OCI-LY7 (cell line): ENCODE measurements at regions not wholly inside any gene's neighbourhood (a gene's known extent, or its start where the extent isn't known, plus 50 kb on each side); places are given as distances from the start of the nearest gene placed in this dataset.

Experiments used
- BruUV-seq: library from RNA; stranded (reverse); fragments of 400-500 nt; replicated peaks from 2 replicates; lab custom pipeline; 2021; lab: Mats Ljungman, UMichigan
- CTCF ChIA-PET: fragments of 300-600 bp; sonication (Branson Sonifier 250); formaldehyde crosslinking; loops from one replicate; lab custom pipeline; 2022; ENCODE audit warnings: antibody characterized with exemption; ENCODE audit not compliant: unreplicated experiment; lab: Charles Lee
- POLR2A ChIA-PET: fragments of 300-600 bp; sonication (Branson Sonifier 250); formaldehyde crosslinking; loops from one replicate; lab custom pipeline; 2022; ENCODE audit warnings: antibody characterized with exemption; lab: Charles Lee
- DNase-seq: peaks from one replicate; pipeline ENCODE4 v3.0.0-alpha.2; 2015; ENCODE audit warnings: low spot score
- H2AFZ ChIP-seq: fragments of 200-600 bp; sonication (generic), shearing (Covaris generic); 2 replicates; pipeline ENCODE4 v1.6.1; 2014; ENCODE audit warnings: mild to moderate bottlenecking, antibody characterized with exemption, low read length, moderate library complexity
- H3K27ac ChIP-seq: fragments of 200-600 bp; sonication (generic); 2 replicates; pipeline ENCODE4 v1.5.1; 2014; ENCODE audit warnings: mixed run types, low read depth, mild to moderate bottlenecking, moderate library complexity, low read length, inconsistent platforms; ENCODE audit not compliant: poor library complexity, severe bottlenecking
- H3K36me3 ChIP-seq: fragments of 200-600 bp; sonication (generic); 2 replicates; pipeline ENCODE4 v1.6.1; 2014; ENCODE audit warnings: mild to moderate bottlenecking, antibody characterized with exemption, low read length, moderate library complexity, mixed read lengths; ENCODE audit not compliant: insufficient read depth
- H3K4me1 ChIP-seq: fragments of 200-600 bp; sonication (generic); 2 replicates; pipeline ENCODE4 v1.5.1; 2014; ENCODE audit warnings: mild to moderate bottlenecking, low read length; ENCODE audit not compliant: insufficient read depth, poor library complexity, severe bottlenecking
- H3K4me2 ChIP-seq: fragments of 200-600 bp; sonication (generic); 2 replicates; pipeline ENCODE4 v1.6.1; 2014; ENCODE audit warnings: mild to moderate bottlenecking, low read length
- H3K4me3 ChIP-seq: fragments of 200-600 bp; sonication (generic); 2 replicates; pipeline ENCODE4 v1.5.1; 2014; ENCODE audit warnings: mild to moderate bottlenecking, low read depth, low read length; ENCODE audit not compliant: poor library complexity, severe bottlenecking
- H3K79me2 ChIP-seq: fragments of 200-600 bp; sonication (generic); 2 replicates; pipeline ENCODE4 v1.6.1; 2016; ENCODE audit warnings: low read depth, mild to moderate bottlenecking, low read length, moderate library complexity, mixed read lengths; ENCODE audit not compliant: insufficient read depth
- H3K9me2 ChIP-seq: fragments of 200-600 bp; sonication (generic); 2 replicates; pipeline ENCODE4 v1.6.1; 2016; ENCODE audit warnings: mild to moderate bottlenecking, low read length, mixed read lengths; ENCODE audit not compliant: insufficient read depth
- H3K9me3 ChIP-seq: fragments of 200-600 bp; sonication (generic); 2 replicates; pipeline ENCODE4 v1.6.1; 2014; ENCODE audit warnings: mild to moderate bottlenecking, mixed run types, low read length, mixed read lengths
- H4K20me1 ChIP-seq: fragments of 200-600 bp; sonication (generic); 2 replicates; pipeline ENCODE4 v1.6.1; 2014; ENCODE audit warnings: mild to moderate bottlenecking, antibody characterized with exemption, low read length, moderate library complexity, mixed read lengths; ENCODE audit not compliant: insufficient read depth
- CTCF ChIP-seq: fragments of 200-600 bp; sonication (generic); conservative IDR thresholded peaks from 2 replicates; pipeline ENCODE4 v1.5.1; 2014; ENCODE audit warnings: mild to moderate bottlenecking, antibody characterized with exemption, low read length, moderate library complexity, mixed read lengths
- EZH2phosphoT487 ChIP-seq: fragments of 200-600 bp; sonication (generic); IDR thresholded peaks from 2 replicates; pipeline ENCODE4 v1.6.1; 2018; ENCODE audit warnings: low read depth, borderline replicate concordance, mild to moderate bottlenecking, mixed run types, antibody characterized with exemption, low read length, moderate library complexity, mixed read lengths
- intact Hi-C: fragments of 100-400 bp; cut with micrococcal nuclease; formaldehyde crosslinking; loops from one replicate; pipeline ENCODE4 v1.10.0; 2022; ENCODE audit not compliant: unreplicated experiment

GRCh38 chr17:33816842-33817617, 438.1 kb upstream of the CCL2 start:
- no TSS peak for BruUV-seq
- no peak for DNase-seq
- Histone ChIP-seq H4K20me1 (no peaks in the 10 kb centered on the region), H3K4me2 (no peak overlapping the region), H3K9me2 (no peaks in the 10 kb centered on the region), H3K4me3 (no peak overlapping the region), H3K36me3 (no peaks in the 10 kb centered on the region), H3K27ac (no peak overlapping the region), H3K4me1 (no peaks in the 10 kb centered on the region), H3K9me3 (no peaks in the 10 kb centered on the region), H2AFZ (no peak overlapping the region), H3K79me2 (no peaks in the 10 kb centered on the region)
- CTCF ChIA-PET: no interaction called here
- TF ChIP-seq EZH2phosphoT487 (no peak), CTCF (no peak)
- POLR2A ChIA-PET: no interaction called here
- intact Hi-C loops: no loop called here

- Histone ChIP-seq H2AFZ (no peak overlapping the region), H3K4me1 (no peaks in the 10 kb centered on the region), H3K9me3 (no peaks in the 10 kb centered on the region), H3K27ac (no peak overlapping the region), H3K36me3 (no peaks in the 10 kb centered on the region), H3K4me3 (no peak overlapping the region), H3K9me2 (no peaks in the 10 kb centered on the region), H3K4me2 (no peak overlapping the region), H3K79me2 (no peaks in the 10 kb centered on the region), H4K20me1 (no peaks in the 10 kb centered on the region)
- TF ChIP-seq EZH2phosphoT487 (no peak), CTCF (no peak)
- POLR2A ChIA-PET: interaction anchor here (0.6 to 0.7 kb wide), 2 partner anchors 92 to 678 kb away, joined by 3 read pairs; no protein-coding TSS in a partner anchor
- no TSS peak for BruUV-seq
- CTCF ChIA-PET: no interaction called here
- DNase-seq: no peak
- intact Hi-C loops: no loop called here
Measured at GRCh38 chr17:33819539-33819938, 435.5 kb upstream of the CCL2 start.

GRCh38 chr17:33832262-33832661, 422.8 kb upstream of the CCL2 start:
- no peaks in the 10 kb centered on the region for H3K9me3 ChIP-seq
- H3K79me2 ChIP-seq: no peaks in the 10 kb centered on the region
- H3K4me1 ChIP-seq: no peaks in the 10 kb centered on the region
- H3K9me2 ChIP-seq: no peaks in the 10 kb centered on the region
- no peak overlapping the region for H2AFZ ChIP-seq
- intact Hi-C loops: no loop called here
- no peak overlapping the region for H3K27ac ChIP-seq
- H3K4me3 ChIP-seq: no peak overlapping the region
- no peak for DNase-seq
- ChIA-PET CTCF (no interaction called here), POLR2A (no interaction called here)
- no peak for TF ChIP-seq EZH2phosphoT487
- TF ChIP-seq CTCF: no peak
- BruUV-seq: no TSS peak
- no peaks in the 10 kb centered on the region for H4K20me1 ChIP-seq
- no peak overlapping the region for H3K4me2 ChIP-seq
- H3K36me3 ChIP-seq: no peaks in the 10 kb centered on the region
